ENCODE measurements at regions not wholly inside any gene's neighbourhood (a gene's known extent, or its start where the extent isn't known, plus 50 kb on each side); places are given as distances from the start of the nearest gene placed in this dataset.

DNA sequence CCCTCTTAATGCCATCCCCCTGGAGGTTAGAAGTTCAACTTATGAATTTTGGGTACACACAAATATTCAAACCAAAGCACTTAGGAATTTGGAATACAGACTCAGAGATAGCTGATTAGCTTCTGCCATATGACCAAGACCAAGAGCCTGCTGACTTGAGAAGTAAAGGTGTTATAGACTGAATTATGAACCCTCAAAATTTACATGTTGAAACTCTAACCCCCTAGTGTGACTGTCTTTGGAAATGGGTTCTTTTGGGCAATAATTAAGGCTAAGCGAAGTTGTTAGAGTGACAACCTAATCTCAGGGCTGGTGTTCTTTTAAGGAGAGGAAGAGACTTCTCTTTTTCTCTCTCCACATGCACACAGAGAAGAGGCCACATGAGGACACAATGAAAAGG lies 151.2 kb downstream of the COX18 start:
- TF ChIP-seq, protein P1, sequence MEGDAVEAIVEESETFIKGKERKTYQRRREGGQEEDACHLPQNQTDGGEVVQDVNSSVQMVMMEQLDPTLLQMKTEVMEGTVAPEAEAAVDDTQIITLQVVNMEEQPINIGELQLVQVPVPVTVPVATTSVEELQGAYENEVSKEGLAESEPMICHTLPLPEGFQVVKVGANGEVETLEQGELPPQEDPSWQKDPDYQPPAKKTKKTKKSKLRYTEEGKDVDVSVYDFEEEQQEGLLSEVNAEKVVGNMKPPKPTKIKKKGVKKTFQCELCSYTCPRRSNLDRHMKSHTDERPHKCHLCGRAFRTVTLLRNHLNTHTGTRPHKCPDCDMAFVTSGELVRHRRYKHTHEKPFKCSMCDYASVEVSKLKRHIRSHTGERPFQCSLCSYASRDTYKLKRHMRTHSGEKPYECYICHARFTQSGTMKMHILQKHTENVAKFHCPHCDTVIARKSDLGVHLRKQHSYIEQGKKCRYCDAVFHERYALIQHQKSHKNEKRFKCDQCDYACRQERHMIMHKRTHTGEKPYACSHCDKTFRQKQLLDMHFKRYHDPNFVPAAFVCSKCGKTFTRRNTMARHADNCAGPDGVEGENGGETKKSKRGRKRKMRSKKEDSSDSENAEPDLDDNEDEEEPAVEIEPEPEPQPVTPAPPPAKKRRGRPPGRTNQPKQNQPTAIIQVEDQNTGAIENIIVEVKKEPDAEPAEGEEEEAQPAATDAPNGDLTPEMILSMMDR (IDR thresholded peaks at IDR 0.05 in 2 of 3, conservative IDR thresholded peaks at IDR 0.05 in 1 of 3; ENCODE audit: insufficient read depth in 2 of 3, low read depth in 1 of 3, low read length in 3 of 3): no peak
- no peak for TF ChIP-seq KLF6 (CRISPR knock-in tag; IDR thresholded peaks at IDR 0.05; ENCODE audit: borderline replicate concordance)
- TF ChIP-seq, protein P2, sequence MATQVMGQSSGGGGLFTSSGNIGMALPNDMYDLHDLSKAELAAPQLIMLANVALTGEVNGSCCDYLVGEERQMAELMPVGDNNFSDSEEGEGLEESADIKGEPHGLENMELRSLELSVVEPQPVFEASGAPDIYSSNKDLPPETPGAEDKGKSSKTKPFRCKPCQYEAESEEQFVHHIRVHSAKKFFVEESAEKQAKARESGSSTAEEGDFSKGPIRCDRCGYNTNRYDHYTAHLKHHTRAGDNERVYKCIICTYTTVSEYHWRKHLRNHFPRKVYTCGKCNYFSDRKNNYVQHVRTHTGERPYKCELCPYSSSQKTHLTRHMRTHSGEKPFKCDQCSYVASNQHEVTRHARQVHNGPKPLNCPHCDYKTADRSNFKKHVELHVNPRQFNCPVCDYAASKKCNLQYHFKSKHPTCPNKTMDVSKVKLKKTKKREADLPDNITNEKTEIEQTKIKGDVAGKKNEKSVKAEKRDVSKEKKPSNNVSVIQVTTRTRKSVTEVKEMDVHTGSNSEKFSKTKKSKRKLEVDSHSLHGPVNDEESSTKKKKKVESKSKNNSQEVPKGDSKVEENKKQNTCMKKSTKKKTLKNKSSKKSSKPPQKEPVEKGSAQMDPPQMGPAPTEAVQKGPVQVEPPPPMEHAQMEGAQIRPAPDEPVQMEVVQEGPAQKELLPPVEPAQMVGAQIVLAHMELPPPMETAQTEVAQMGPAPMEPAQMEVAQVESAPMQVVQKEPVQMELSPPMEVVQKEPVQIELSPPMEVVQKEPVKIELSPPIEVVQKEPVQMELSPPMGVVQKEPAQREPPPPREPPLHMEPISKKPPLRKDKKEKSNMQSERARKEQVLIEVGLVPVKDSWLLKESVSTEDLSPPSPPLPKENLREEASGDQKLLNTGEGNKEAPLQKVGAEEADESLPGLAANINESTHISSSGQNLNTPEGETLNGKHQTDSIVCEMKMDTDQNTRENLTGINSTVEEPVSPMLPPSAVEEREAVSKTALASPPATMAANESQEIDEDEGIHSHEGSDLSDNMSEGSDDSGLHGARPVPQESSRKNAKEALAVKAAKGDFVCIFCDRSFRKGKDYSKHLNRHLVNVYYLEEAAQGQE (IDR thresholded peaks at IDR 0.05; ENCODE audit: borderline replicate concordance): no peak
- TF ChIP-seq, protein P2 (CRISPR knock-in tag; IDR thresholded peaks at IDR 0.05; ENCODE audit: low read depth): no peak
- TF ChIP-seq, protein P3, sequence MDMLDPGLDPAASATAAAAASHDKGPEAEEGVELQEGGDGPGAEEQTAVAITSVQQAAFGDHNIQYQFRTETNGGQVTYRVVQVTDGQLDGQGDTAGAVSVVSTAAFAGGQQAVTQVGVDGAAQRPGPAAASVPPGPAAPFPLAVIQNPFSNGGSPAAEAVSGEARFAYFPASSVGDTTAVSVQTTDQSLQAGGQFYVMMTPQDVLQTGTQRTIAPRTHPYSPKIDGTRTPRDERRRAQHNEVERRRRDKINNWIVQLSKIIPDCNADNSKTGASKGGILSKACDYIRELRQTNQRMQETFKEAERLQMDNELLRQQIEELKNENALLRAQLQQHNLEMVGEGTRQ (CRISPR knock-in tag; IDR thresholded peaks at IDR 0.05): no peak
- TF ChIP-seq CCAR2 (IDR thresholded peaks at IDR 0.05; ENCODE audit: low read depth, low read length): no peak
- TF ChIP-seq SMARCC2 (IDR thresholded peaks at IDR 0.05; ENCODE audit: low read depth): no peak
- no peak for TF ChIP-seq POLR2A (conservative IDR thresholded peaks at IDR 0.05)
- TF ChIP-seq, protein P4, sequence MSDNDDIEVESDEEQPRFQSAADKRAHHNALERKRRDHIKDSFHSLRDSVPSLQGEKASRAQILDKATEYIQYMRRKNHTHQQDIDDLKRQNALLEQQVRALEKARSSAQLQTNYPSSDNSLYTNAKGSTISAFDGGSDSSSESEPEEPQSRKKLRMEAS (CRISPR knock-in tag; IDR thresholded peaks at IDR 0.05): no peak
- TF ChIP-seq C11orf30 (IDR thresholded peaks at IDR 0.05; ENCODE audit: low read depth): no peak
- TF ChIP-seq ZNF785 (CRISPR knock-in tag; IDR thresholded peaks at IDR 0.05): no peak
- no peak for TF ChIP-seq HCFC1 (IDR thresholded peaks at IDR 0.05; ENCODE audit: low read depth, low read length)
- TF ChIP-seq, protein P5, sequence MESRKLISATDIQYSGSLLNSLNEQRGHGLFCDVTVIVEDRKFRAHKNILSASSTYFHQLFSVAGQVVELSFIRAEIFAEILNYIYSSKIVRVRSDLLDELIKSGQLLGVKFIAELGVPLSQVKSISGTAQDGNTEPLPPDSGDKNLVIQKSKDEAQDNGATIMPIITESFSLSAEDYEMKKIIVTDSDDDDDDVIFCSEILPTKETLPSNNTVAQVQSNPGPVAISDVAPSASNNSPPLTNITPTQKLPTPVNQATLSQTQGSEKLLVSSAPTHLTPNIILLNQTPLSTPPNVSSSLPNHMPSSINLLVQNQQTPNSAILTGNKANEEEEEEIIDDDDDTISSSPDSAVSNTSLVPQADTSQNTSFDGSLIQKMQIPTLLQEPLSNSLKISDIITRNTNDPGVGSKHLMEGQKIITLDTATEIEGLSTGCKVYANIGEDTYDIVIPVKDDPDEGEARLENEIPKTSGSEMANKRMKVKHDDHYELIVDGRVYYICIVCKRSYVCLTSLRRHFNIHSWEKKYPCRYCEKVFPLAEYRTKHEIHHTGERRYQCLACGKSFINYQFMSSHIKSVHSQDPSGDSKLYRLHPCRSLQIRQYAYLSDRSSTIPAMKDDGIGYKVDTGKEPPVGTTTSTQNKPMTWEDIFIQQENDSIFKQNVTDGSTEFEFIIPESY (CRISPR knock-in tag; IDR thresholded peaks at IDR 0.05): no peak
- no peak for TF ChIP-seq POLR2AphosphoS5 (IDR thresholded peaks at IDR 0.05; ENCODE audit: control insufficient read depth, insufficient read depth, low read depth, low read length)
- TF ChIP-seq SRSF3 (IDR thresholded peaks at IDR 0.05; ENCODE audit: insufficient read depth, low read length): no peak
